CD4-positive, alpha-beta T cell (primary cell): ENCODE measurements at regions not wholly inside any gene's neighbourhood (a gene's known extent, or its start where the extent isn't known, plus 50 kb on each side); places are given as distances from the start of the nearest gene placed in this dataset.

ENCODE experiments used
- ATAC-seq: fragments of 200-7000 bp; cut with Tn5 transposase; one replicate; pipeline ENCODE4 v1.10.0; 2022; ENCODE audit warnings: mild to moderate bottlenecking; ENCODE audit not compliant: poor library complexity
- CTCF ChIA-PET: fragments of 350-600 bp; sonication (Branson Sonifier 250); formaldehyde crosslinking; loops from one replicate; lab custom pipeline; 2021; ENCODE audit warnings: antibody characterized with exemption, inconsistent platforms; lab: Charles Lee
- POLR2A ChIA-PET: fragments of 350-600 bp; sonication (Branson Sonifier 250); formaldehyde crosslinking; loops from one replicate; lab custom pipeline; 2021; ENCODE audit warnings: antibody characterized with exemption, inconsistent platforms; lab: Charles Lee
- DNase-seq, 14 experiments: peaks; one replicate each; pipeline ENCODE4 v3.0.0-alpha.2; 2013 to 2020; ENCODE audit warnings: mixed read lengths in 2 of 14
- H3K27ac ChIP-seq, 2 donors: one replicate each; pipeline versions ENCODE4 v1.5.1 to v1.7.0; 2013; ENCODE audit warnings: low read length in 2 of 2, low read depth in 1 of 2, mild to moderate bottlenecking in 1 of 2
- H3K27me3 ChIP-seq, 2 experiments: 1 replicate in 1 of 2; 2 replicates in 1 of 2; pipeline versions ENCODE4 v1.6.1 to v1.7.0; 2013; ENCODE audit warnings: low read length in 2 of 2, control low read depth in 1 of 2, mild to moderate bottlenecking in 1 of 2, moderate library complexity in 1 of 2; ENCODE audit not compliant: insufficient read depth in 2 of 2, control insufficient read depth in 1 of 2
- H3K36me3 ChIP-seq: one replicate; pipeline ENCODE4 v1.6.1; 2013; ENCODE audit warnings: low read length, control low read depth; ENCODE audit not compliant: insufficient read depth
- H3K4me1 ChIP-seq: one replicate; pipeline ENCODE4 v1.6.1; 2013; ENCODE audit warnings: low read length, control low read depth; ENCODE audit not compliant: insufficient read depth
- H3K4me3 ChIP-seq: one replicate; pipeline ENCODE4 v1.5.1; 2013; ENCODE audit warnings: mild to moderate bottlenecking, low read length, moderate library complexity
- H3K9me3 ChIP-seq, 2 experiments: 1 replicate in 1 of 2; 2 replicates in 1 of 2; pipeline versions ENCODE4 v1.6.1 to v1.7.0; 2013; ENCODE audit warnings: low read length in 2 of 2, mild to moderate bottlenecking in 2 of 2, control low read depth in 1 of 2, moderate library complexity in 1 of 2; ENCODE audit not compliant: control insufficient read depth in 1 of 2, insufficient read depth in 1 of 2
- H3K27ac Mint-ChIP-seq: one replicate; pipeline ENCODE4 v1.8.0; 2020; ENCODE audit warnings: mixed read lengths
- H3K27me3 Mint-ChIP-seq: one replicate; pipeline ENCODE4 v1.8.0; 2021; ENCODE audit warnings: mixed read lengths
- H3K36me3 Mint-ChIP-seq: one replicate; pipeline ENCODE4 v1.8.0; 2021; ENCODE audit warnings: low read depth, mixed read lengths
- H3K4me1 Mint-ChIP-seq: one replicate; pipeline ENCODE4 v1.8.0; 2021; ENCODE audit warnings: low read depth, mixed read lengths
- H3K4me3 Mint-ChIP-seq: one replicate; pipeline ENCODE4 v1.8.0; 2020; ENCODE audit warnings: mild to moderate bottlenecking, mixed read lengths
- H3K9me3 Mint-ChIP-seq: one replicate; pipeline ENCODE4 v1.8.0; 2020; ENCODE audit warnings: mixed read lengths
- CTCF ChIP-seq: fragments of 200-600 bp; IDR thresholded peaks from one replicate; pipeline ENCODE4 v1.8.0; 2022; ENCODE audit warnings: antibody characterized with exemption, mild to moderate bottlenecking
- intact Hi-C, 2 experiments: fragments of 100-400 bp; cut with DNase I in 1 of 2; cut with micrococcal nuclease in 1 of 2; formaldehyde crosslinking; loops; one replicate each; pipeline versions ENCODE4 v1.15.1 to v1.9.0; 2023 to 2025; cut with DNase I, micrococcal nuclease

GRCh38 chr7:54394834-54395233, 147.3 kb upstream of the VSTM2A start:
- Mint-ChIP-seq H3K36me3 (no peaks in the 10 kb centered on the region), H3K27me3 (no peaks in the 10 kb centered on the region), H3K27ac (no peak overlapping the region), H3K9me3 (peaks cover 9% of the 10 kb centered on the region), H3K4me1 (no peaks in the 10 kb centered on the region), H3K4me3 (no peak overlapping the region)
- no peak for TF ChIP-seq CTCF
- Histone ChIP-seq H3K36me3 (no peaks in the 10 kb centered on the region), H3K4me3 (no peak overlapping the region), H3K4me1 (no peaks in the 10 kb centered on the region), H3K9me3 (no peaks in the 10 kb centered on the region), H3K27me3 (no peaks in the 10 kb centered on the region), H3K27ac (no peak overlapping the region)
- POLR2A ChIA-PET: no interaction called here
- intact Hi-C loops: no loop called here
- CTCF ChIA-PET: no interaction called here
- DNase-seq (peak in 1 of 14 experiments; percentile 21), ATAC-seq (no peak)

- POLR2A ChIA-PET: no interaction called here
- Histone ChIP-seq H3K4me1 (no peaks in the 10 kb centered on the region), H3K4me3 (no peak overlapping the region), H3K36me3 (no peaks in the 10 kb centered on the region), H3K27me3 (no peaks in the 10 kb centered on the region), H3K27ac (no peak overlapping the region), H3K9me3 (no peaks in the 10 kb centered on the region)
- Mint-ChIP-seq H3K9me3 (peaks cover 8% of the 10 kb centered on the region), H3K27me3 (no peaks in the 10 kb centered on the region), H3K4me1 (no peaks in the 10 kb centered on the region), H3K27ac (no peak overlapping the region), H3K4me3 (no peak overlapping the region), H3K36me3 (no peaks in the 10 kb centered on the region)
- CTCF ChIA-PET: no interaction called here
- DNase-seq (peak in 2 of 14 experiments; percentile 0 to 12), ATAC-seq (no peak)
- no peak for TF ChIP-seq CTCF
- intact Hi-C loops: no loop called here
Measured at GRCh38 chr7:54397836-54398612, 144.2 kb upstream of the VSTM2A start.

GRCh38 chr7:54398863-54399262, 143.3 kb upstream of the VSTM2A start:
- H3K27me3 ChIP-seq: no peaks in the 10 kb centered on the region
- CTCF ChIA-PET: no interaction called here
- Mint-ChIP-seq H3K4me3 (no peak overlapping the region), H3K27ac (no peak overlapping the region), H3K36me3 (no peaks in the 10 kb centered on the region), H3K4me1 (no peaks in the 10 kb centered on the region), H3K9me3 (peaks cover 8% of the 10 kb centered on the region), H3K27me3 (no peaks in the 10 kb centered on the region)
- ATAC-seq (no peak), DNase-seq (no peak)
- H3K9me3 ChIP-seq: no peaks in the 10 kb centered on the region
- no peaks in the 10 kb centered on the region for H3K4me1 ChIP-seq
- H3K4me3 ChIP-seq: no peak overlapping the region
- POLR2A ChIA-PET: no interaction called here
- H3K27ac ChIP-seq: no peak overlapping the region
- intact Hi-C loops: no loop called here
- no peaks in the 10 kb centered on the region for H3K36me3 ChIP-seq
- no peak for TF ChIP-seq CTCF
